OCI-LY7 (cell line): ENCODE measurements at regions not wholly inside any gene's neighbourhood (a gene's known extent, or its start where the extent isn't known, plus 50 kb on each side); places are given as distances from the start of the nearest gene placed in this dataset.
A peak's percentile ranks its signal among the peaks of the same experiment; 100 is the strongest.

ENCODE experiments used
- BruUV-seq: library from RNA; stranded (reverse); fragments of 400-500 nt; replicated peaks from 2 replicates; lab custom pipeline; 2021; lab: Mats Ljungman, UMichigan
- CTCF ChIA-PET: fragments of 300-600 bp; sonication (Branson Sonifier 250); formaldehyde crosslinking; loops from one replicate; lab custom pipeline; 2022; ENCODE audit warnings: antibody characterized with exemption; ENCODE audit not compliant: unreplicated experiment; lab: Charles Lee
- POLR2A ChIA-PET: fragments of 300-600 bp; sonication (Branson Sonifier 250); formaldehyde crosslinking; loops from one replicate; lab custom pipeline; 2022; ENCODE audit warnings: antibody characterized with exemption; lab: Charles Lee
- DNase-seq: peaks from one replicate; pipeline ENCODE4 v3.0.0-alpha.2; 2015; ENCODE audit warnings: low spot score
- H2AFZ ChIP-seq: fragments of 200-600 bp; sonication (generic), shearing (Covaris generic); 2 replicates; pipeline ENCODE4 v1.6.1; 2014; ENCODE audit warnings: mild to moderate bottlenecking, antibody characterized with exemption, low read length, moderate library complexity
- H3K27ac ChIP-seq: fragments of 200-600 bp; sonication (generic); 2 replicates; pipeline ENCODE4 v1.5.1; 2014; ENCODE audit warnings: mixed run types, low read depth, mild to moderate bottlenecking, moderate library complexity, low read length, inconsistent platforms; ENCODE audit not compliant: poor library complexity, severe bottlenecking
- H3K36me3 ChIP-seq: fragments of 200-600 bp; sonication (generic); 2 replicates; pipeline ENCODE4 v1.6.1; 2014; ENCODE audit warnings: mild to moderate bottlenecking, antibody characterized with exemption, low read length, moderate library complexity, mixed read lengths; ENCODE audit not compliant: insufficient read depth
- H3K4me1 ChIP-seq: fragments of 200-600 bp; sonication (generic); 2 replicates; pipeline ENCODE4 v1.5.1; 2014; ENCODE audit warnings: mild to moderate bottlenecking, low read length; ENCODE audit not compliant: insufficient read depth, poor library complexity, severe bottlenecking
- H3K4me2 ChIP-seq: fragments of 200-600 bp; sonication (generic); 2 replicates; pipeline ENCODE4 v1.6.1; 2014; ENCODE audit warnings: mild to moderate bottlenecking, low read length
- H3K4me3 ChIP-seq: fragments of 200-600 bp; sonication (generic); 2 replicates; pipeline ENCODE4 v1.5.1; 2014; ENCODE audit warnings: mild to moderate bottlenecking, low read depth, low read length; ENCODE audit not compliant: poor library complexity, severe bottlenecking
- H3K79me2 ChIP-seq: fragments of 200-600 bp; sonication (generic); 2 replicates; pipeline ENCODE4 v1.6.1; 2016; ENCODE audit warnings: low read depth, mild to moderate bottlenecking, low read length, moderate library complexity, mixed read lengths; ENCODE audit not compliant: insufficient read depth
- H3K9me2 ChIP-seq: fragments of 200-600 bp; sonication (generic); 2 replicates; pipeline ENCODE4 v1.6.1; 2016; ENCODE audit warnings: mild to moderate bottlenecking, low read length, mixed read lengths; ENCODE audit not compliant: insufficient read depth
- H3K9me3 ChIP-seq: fragments of 200-600 bp; sonication (generic); 2 replicates; pipeline ENCODE4 v1.6.1; 2014; ENCODE audit warnings: mild to moderate bottlenecking, mixed run types, low read length, mixed read lengths
- H4K20me1 ChIP-seq: fragments of 200-600 bp; sonication (generic); 2 replicates; pipeline ENCODE4 v1.6.1; 2014; ENCODE audit warnings: mild to moderate bottlenecking, antibody characterized with exemption, low read length, moderate library complexity, mixed read lengths; ENCODE audit not compliant: insufficient read depth
- EZH2phosphoT487 ChIP-seq: fragments of 200-600 bp; sonication (generic); IDR thresholded peaks from 2 replicates; pipeline ENCODE4 v1.6.1; 2018; ENCODE audit warnings: low read depth, borderline replicate concordance, mild to moderate bottlenecking, mixed run types, antibody characterized with exemption, low read length, moderate library complexity, mixed read lengths
- intact Hi-C: fragments of 100-400 bp; cut with micrococcal nuclease; formaldehyde crosslinking; loops from one replicate; pipeline ENCODE4 v1.10.0; 2022; ENCODE audit not compliant: unreplicated experiment
- TF ChIP-seq, protein P1 (sequence below): fragments of 200-600 bp; sonication (generic); conservative IDR thresholded peaks from 2 replicates; pipeline ENCODE4 v1.5.1; 2014; ENCODE audit warnings: mild to moderate bottlenecking, antibody characterized with exemption, low read length, moderate library complexity, mixed read lengths

DNA sequence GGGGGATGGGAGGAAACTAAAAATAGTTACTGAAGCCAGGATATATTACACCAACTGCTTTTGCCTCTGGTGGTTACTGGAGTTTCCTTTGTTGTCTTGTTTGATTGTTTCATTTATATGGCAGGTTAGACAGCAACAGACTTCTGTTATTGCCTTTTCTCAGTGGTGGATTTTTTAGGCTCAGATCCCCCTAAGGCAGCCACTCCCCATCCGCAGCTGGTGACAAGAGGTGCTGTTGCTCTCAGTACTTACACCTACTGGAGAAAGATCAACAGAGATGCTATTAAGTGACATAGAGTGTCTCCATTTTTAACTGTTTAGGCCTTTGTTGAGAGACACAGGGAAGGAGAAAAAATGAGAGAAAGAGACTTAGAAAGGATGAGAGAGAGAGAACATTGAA is 552.1 kb downstream of the PKHD1 start:
- TF ChIP-seq EZH2phosphoT487 = no peak
- TF ChIP-seq, protein P1, sequence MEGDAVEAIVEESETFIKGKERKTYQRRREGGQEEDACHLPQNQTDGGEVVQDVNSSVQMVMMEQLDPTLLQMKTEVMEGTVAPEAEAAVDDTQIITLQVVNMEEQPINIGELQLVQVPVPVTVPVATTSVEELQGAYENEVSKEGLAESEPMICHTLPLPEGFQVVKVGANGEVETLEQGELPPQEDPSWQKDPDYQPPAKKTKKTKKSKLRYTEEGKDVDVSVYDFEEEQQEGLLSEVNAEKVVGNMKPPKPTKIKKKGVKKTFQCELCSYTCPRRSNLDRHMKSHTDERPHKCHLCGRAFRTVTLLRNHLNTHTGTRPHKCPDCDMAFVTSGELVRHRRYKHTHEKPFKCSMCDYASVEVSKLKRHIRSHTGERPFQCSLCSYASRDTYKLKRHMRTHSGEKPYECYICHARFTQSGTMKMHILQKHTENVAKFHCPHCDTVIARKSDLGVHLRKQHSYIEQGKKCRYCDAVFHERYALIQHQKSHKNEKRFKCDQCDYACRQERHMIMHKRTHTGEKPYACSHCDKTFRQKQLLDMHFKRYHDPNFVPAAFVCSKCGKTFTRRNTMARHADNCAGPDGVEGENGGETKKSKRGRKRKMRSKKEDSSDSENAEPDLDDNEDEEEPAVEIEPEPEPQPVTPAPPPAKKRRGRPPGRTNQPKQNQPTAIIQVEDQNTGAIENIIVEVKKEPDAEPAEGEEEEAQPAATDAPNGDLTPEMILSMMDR = no peak
- H3K9me2 ChIP-seq = no peaks in the 10 kb centered on the region
- no peaks in the 10 kb centered on the region for H3K4me1 ChIP-seq
- no peak overlapping the region for H3K27ac ChIP-seq
- H3K36me3 ChIP-seq = no peaks in the 10 kb centered on the region
- no TSS peak for BruUV-seq
- H3K4me2 ChIP-seq = no peak overlapping the region
- H3K9me3 ChIP-seq = no peaks in the 10 kb centered on the region
- DNase-seq = no peak
- no peaks in the 10 kb centered on the region for H4K20me1 ChIP-seq
- intact Hi-C loops = loop anchor here (10.0 kb wide), 1 partner anchor 721 kb away; the partner anchor contains the start of gene TFAP2B
- ChIA-PET POLR2A (interaction anchor here (0.6 kb wide), 1 partner anchor 11 kb away, joined by 3 read pairs; no protein-coding TSS in a partner anchor), CTCF (no interaction called here)
- H3K79me2 ChIP-seq = no peaks in the 10 kb centered on the region
- no peak overlapping the region for H2AFZ ChIP-seq
- H3K4me3 ChIP-seq = no peak overlapping the region

DNA sequence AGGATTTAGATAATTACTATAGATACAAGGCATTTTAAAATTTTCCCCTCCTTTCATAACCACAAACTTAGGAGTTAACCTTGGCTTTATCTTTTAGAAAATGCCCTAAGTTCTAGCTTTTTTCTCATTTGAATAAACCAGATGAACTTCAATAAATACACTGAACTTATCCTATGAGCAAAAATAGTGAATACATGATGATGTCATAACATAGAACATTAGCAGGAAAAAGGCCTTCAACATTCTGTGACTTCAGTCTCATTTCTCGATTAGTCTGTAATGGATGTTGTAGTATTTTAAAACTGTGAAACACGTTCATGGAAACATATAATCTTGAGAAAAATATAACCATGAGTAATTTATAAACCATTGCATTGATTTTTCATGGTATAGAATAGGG is 550.7 kb downstream of the PKHD1 start:
- Histone ChIP-seq H3K79me2 (no peaks in the 10 kb centered on the region), H3K4me2 (no peak overlapping the region), H3K9me2 (no peaks in the 10 kb centered on the region), H2AFZ (no peak overlapping the region), H3K36me3 (no peaks in the 10 kb centered on the region), H3K4me1 (no peaks in the 10 kb centered on the region), H4K20me1 (no peaks in the 10 kb centered on the region), H3K9me3 (no peaks in the 10 kb centered on the region), H3K4me3 (no peak overlapping the region), H3K27ac (no peak overlapping the region)
- CTCF ChIA-PET = no interaction called here
- intact Hi-C loops = loop anchor here (10.0 kb wide), 1 partner anchor 722 kb away; the partner anchor contains the start of gene TFAP2B
- POLR2A ChIA-PET = interaction anchor here (0.5 to 0.7 kb wide), 3 partner anchors 12 to 208 kb away, joined by 3 to 4 read pairs (median 3); no protein-coding TSS in a partner anchor
- TF ChIP-seq, protein P1 = no peak
- no peak for TF ChIP-seq EZH2phosphoT487
- BruUV-seq = no TSS peak
- no peak for DNase-seq

DNA sequence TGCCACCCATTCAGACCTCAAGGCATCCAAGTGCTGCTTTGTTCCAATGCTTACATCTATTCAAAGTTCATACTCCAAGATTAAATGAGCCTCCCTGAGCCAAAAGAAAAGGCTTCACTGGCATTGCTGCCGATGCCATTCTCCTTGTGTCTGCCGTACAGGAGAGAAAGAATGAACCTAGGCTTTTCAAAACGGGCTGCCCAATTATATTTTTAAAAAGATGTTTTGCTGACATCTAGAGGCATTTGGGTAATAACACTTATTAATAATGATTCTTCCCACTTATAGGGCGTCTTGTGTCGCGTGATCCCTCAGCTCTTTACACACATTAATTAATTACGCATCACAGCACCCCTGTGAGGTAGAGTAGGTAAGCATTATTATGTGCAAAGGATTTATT is 545.6 kb downstream of the PKHD1 start:
- Histone ChIP-seq H3K4me1 (no peaks in the 10 kb centered on the region), H3K4me3 (no peak overlapping the region), H3K27ac (no peak overlapping the region), H3K9me2 (no peaks in the 10 kb centered on the region), H2AFZ (no peak overlapping the region), H4K20me1 (no peaks in the 10 kb centered on the region), H3K4me2 (no peak overlapping the region), H3K79me2 (no peaks in the 10 kb centered on the region), H3K36me3 (no peaks in the 10 kb centered on the region), H3K9me3 (no peaks in the 10 kb centered on the region)
- ChIA-PET CTCF (no interaction called here), POLR2A (no interaction called here)
- no peak for DNase-seq
- no TSS peak for BruUV-seq
- TF ChIP-seq EZH2phosphoT487 = no peak
- TF ChIP-seq, protein P1 = peak; percentile 29; the same call in 1 of the 2 replicates
- intact Hi-C loops = no loop called here
